Limb (tissue), 2 donors: ENCODE measurements at regions not wholly inside any gene's neighbourhood (a gene's known extent, or its start where the extent isn't known, plus 50 kb on each side); places are given as distances from the start of the nearest gene placed in this dataset.

Experiments
- DNase-seq, 2 donors: peaks; one replicate each; pipeline ENCODE4 v3.0.0-alpha.2; 2016; ENCODE audit errors: extremely low spot score in 2 of 2

- DNase-seq, result no peak
Measured at GRCh38 chr10:71141528-71141927, 70.8 kb upstream of the UNC5B start.

GRCh38 chr10:71143170-71143569 is 69.2 kb upstream of the UNC5B start:
- DNase-seq, result no peak

- DNase-seq, result no peak
Measured at GRCh38 chr10:71143610-71144009, 68.8 kb upstream of the UNC5B start.

- no peak for DNase-seq
Measured at GRCh38 chr10:71144824-71145223, 67.5 kb upstream of the UNC5B start.

DNA sequence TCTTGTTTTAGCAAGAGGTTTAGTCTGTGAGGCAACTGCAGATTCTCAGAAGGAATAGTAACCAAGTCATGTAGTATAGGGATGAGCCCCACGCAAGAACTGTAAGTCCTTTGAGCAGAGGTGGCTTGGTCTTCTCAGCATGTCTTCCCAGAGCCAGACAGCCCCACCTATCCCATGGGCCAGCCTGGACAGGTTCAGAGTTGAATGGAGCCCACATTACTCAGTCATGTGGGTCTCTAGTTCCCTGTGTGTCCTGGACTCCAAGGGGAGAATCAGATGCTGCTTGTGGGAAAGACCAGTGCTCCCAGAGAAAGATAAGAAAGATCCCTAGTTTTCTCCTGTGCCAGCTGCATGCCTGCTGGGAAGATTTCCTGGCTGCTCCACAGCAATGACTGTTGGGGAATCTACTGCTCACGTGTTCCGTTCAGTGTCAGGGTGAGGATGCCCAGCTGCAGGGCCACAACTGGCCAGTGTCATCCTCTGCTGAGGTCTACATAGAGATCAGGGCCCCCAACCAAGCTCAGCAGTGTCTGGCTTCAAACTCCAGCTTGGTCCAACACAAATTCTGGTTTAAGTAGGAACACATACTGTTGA is 66.9 kb upstream of the UNC5B start:
- no peak for DNase-seq

DNA sequence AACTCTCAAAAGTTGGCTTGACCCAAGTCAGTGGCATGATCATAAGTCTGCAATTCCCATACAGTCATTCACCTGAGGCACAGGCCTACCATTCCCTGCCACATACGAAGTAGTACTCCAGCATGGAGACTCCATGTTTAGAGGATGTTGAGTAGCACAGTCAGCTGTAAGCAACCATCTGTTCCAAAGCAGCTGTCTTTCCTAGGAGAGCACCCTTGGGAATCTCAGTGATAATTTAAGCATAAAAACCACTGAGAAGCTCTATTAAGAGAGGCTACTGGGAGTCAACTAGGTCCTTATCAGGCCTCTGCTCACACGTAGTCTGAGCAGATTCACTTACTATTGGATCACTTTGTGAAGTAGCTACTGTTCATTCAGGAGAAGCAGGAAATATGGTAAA is 61.6 kb upstream of the UNC5B start:
- DNase-seq, result no peak

DNA sequence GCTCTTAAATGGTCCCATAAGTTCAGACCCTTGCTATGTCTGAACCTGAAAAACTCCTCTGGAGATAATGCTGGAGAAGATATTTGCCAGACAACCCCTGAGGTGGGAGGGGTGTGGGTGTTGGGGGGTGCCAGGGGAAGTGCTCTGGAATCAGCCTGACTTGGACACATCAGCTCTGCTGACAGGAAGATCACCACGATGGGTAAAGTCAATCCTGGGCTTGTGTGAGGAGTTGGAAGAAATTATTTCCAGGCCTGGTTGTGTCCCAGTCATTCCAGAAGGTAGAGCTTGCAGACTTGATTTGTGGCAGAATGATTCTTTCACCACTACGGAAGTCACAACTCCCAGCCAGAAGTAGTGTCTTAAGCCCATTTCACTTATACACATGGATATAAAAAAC is 60.3 kb upstream of the UNC5B start:
- no peak for DNase-seq

DNA sequence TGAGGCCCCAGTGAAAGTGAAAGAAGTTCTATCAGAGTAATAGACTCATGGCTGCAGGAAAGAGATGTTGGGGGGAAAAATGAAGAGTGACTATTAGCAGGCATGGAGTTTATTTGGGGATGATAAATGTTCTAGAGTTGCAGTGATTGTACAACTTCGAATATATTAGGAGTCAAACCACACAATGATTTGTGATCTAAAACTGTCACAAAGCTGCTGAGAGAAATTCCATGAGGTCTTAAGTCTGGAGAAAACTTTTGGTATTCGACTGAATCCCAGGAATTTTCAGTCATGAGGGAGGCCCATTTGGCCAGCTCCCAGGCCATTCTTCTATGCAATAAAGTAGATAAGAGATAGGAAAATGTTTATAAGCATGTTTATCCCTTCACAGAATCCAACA is 55.9 kb upstream of the UNC5B start:
- DNase-seq, result no peak

DNA sequence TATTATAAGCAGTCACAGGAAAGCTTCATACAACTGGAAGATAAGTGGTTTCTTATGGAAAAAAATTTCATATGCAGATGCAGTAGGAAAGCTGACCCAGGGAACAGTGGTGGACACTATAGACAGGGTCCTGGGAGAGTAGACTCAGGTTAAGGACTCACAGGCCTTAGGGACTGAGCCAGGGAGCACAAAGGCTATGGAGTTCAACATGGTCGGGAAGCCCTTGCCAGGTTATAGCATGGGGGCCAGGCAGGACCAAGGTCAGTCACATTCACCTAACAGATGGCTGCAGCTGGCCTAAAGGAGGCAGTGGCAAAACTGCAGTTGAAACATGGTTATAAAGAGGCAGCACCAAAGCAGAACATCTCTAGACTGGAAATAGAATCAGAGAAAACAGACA is 54.9 kb upstream of the UNC5B start:
- DNase-seq, result no peak

GRCh38 chr10:71158251-71158650 is 54.1 kb upstream of the UNC5B start:
- DNase-seq, result no peak

GRCh38 chr10:71158902-71159301 is 53.5 kb upstream of the UNC5B start:
- DNase-seq, result no peak

- DNase-seq, result no peak
Measured at GRCh38 chr10:71159892-71160291, 52.5 kb upstream of the UNC5B start.

DNA sequence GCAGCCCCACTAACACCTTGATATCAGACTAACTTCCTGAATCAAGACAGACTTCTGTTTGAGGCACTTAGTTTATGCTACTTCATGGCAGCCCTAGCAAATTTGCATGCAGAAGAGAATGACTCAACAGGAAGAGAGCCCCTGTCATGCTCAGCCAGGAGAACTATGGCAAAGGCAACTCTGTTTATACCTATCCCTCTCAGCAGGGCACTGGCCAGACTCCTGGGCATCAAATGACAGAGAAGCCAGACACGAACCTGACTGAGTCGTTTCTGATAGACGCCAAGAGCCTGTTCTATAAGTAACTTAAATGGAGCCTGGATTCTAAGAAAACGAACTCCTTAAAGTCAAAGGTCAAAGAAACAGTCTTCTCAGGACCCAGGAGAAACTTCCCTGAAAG is 50.9 kb upstream of the UNC5B start:
- no peak for DNase-seq
